GM19035 (cell line): ENCODE measurements at regions not wholly inside any gene's neighbourhood (a gene's known extent, or its start where the extent isn't known, plus 50 kb on each side); places are given as distances from the start of the nearest gene placed in this dataset.
"Not testable (repeated sequence)": the region's sequence is repeated elsewhere in the genome, so short reads cannot be mapped to it uniquely, and the experiment has no call there.

Experiments
- ATAC-seq: cut with Tn5 transposase; IDR thresholded peaks from one replicate; pipeline ENCODE4 v1.9.1; 2021; ENCODE audit not compliant: unreplicated experiment

DNA sequence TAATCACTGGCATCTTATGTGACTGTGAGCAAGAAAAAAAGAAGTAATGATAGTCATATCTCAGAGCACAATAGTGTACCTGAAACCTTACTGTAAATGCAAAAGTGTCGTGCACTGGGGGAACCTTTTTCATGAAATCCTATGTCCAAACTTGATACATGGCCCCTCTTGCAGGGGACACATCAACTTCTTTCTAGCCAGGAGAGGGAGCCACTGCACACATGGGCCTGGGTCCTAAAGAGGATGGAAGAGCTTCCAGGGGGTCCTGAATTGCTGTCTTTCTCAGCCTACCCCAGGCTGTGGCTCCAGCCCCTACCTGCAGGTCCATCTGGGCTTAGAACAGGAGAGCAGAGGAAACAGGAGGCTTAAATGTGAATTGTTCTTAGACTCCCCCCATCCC lies 165.7 kb downstream of the SOD2 start:
- ATAC-seq: no peak

DNA sequence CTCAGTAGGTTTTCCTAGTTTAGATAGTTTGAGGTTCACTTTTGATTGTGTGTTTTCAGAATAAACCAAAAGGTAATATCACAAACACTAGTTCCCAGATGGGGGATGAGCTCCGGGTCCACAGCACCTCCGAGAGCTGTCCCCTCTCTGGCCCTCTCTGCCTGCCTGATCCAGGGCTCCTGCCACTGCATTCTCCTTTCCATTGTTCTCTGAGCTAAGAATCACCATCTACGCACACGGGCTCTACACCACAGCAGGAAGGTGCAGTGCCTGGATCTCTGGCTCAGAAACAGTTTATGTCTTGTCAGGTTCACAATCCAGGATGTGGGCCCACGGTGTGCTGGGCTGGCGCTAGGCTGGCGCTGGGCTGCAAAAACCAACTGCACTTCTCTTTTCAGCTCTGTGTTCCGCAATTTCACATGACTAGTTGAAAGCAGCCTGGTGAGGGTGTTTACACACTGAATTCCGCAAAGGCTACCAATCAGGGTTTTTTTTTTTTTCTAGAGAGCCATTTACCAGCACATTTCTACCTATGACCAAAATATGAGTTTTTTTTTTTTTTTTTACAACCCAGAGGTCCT lies 167.5 kb downstream of the SOD2 start:
- ATAC-seq: no peak

DNA sequence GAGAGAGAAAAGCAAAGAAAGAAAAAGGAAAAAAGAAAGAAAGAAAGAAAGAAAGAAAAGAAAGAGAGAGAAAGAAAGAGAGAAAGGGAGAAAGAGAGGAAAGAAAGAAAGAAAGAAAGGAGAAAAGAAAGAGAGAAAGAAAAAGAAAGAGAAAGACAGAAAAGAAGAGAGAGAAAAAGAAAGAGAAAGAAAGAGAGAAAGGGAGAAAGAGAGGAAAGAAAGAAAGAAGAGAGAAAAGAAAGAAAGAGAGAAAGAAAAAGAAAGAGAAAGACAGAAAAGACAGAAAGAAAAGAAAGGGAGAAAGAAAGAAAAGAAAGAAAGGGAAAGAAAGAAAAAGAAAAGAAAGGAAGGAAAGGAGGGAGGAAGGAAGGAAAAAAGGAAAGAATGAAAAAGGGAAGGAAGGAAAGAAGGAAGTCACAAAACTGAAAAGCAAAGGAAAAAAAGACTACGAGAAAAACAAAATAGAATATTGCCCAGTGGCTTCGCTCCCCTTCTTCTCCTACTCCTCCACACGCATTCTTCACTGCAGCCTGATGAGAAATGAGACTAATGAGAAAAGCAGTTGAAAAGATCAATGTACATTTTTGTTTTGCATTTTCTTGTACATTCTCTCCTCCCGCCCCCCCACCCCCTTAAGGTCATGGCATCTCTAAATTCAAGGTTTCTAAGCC lies 170.0 kb downstream of the SOD2 start:
- ATAC-seq: no peak

DNA sequence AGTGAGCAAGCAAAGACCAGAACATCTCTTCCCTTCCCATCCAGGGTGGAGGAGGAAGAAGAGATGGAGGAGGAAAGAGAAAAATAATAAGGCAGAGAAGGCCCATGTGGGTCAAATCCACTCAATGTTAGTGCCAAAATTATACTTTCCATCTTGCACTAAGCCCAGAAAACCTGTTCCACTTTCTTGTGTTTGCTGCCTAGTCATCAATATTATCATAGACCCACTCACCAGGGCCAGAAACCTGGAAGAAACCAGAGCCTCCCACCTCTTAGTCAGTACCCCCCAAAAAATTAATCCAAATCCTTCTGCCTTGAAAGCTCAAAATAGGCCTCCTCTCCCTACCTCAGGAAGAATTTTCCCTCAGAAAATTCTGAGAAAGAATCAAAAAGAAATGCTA lies 171.1 kb downstream of the SOD2 start:
- no peak for ATAC-seq

DNA sequence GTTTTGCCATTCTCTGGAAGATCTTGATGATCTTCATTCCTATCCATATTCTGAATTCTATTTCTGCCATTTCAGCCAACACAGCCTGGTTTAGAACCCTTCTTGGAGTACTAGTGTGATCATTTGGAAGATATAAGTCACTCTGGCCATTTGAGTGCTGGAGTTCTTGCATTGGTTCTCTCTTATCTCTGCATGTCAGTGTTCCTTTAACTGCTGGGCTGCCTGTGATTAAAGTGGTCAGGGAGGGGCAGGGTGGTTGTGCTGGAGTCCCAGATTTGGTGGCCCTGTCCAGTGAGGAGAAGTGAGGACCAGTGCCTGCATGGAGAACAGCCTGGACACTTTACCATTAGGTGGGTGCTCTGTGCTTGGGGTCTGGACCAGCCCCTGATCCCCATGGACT lies 173.0 kb downstream of the SOD2 start:
- ATAC-seq: no peak

DNA sequence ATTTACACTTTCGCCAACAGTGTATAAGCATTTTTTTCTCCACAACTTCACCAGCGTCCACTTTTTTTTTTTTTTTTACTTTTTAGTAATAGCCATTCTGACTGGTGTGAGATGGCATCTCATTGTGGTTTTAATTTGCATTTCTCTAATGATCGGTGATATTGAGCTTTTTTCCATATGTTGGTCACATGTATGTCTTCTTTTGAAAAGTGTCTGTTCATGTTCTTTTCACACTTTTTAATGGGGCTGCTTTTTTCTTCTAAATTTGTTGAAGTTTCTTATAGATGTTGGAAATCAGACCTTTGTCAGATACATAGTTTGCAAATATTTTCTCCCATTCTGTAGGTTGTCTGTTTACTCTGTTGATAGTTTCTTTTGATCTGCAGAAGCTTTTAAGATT lies 177.2 kb downstream of the SOD2 start:
- not testable (repeated sequence) for ATAC-seq

DNA sequence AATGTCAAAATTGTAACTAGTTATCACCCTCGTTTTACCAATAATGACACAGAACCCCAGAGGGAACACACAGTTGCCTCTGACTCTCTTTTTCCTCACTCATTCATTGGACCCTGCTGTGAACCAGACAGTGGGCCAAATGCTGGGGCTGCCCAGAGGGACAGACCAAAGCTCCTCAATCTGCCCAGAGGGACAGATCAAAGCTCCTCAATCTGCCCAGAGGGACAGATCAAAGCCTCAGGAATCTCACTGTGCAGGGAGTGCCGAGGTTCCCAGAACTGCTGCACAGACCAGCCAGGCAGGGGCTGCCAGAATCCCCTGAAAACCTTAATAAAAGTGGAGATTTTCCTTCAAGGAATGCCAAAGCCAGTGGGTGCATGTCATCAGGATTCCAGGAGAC lies 179.1 kb downstream of the SOD2 start:
- ATAC-seq: no peak

DNA sequence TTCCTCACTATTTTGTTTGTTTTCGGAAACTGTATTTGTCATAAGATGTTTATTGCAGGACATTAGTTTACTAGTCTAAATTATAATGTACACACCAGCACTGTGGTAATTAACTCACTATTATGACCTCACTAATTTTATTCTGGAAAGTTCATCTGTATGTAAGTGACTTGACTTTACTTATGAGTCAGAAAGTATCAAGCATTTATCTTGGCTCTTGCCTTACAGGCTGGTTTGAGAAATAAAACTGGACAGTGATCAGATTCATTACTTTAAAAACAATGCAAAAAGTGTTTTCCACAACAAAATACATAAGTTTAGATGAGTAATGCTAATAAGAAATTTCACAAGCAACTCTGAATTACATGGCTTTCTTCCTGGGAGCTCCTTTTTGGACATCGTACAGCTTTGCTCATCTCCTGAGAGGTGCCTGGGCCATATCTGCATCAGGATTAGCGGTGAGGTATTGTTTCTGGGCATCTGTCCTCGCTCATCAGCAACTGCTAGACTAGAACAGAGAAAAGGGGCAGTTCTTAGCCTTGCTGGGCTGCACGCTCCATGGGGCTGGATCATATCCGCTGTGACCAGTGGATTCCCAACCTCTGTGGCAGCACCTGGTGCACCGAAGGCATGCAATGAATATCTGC lies 179.8 kb downstream of the SOD2 start:
- ATAC-seq: no peak

DNA sequence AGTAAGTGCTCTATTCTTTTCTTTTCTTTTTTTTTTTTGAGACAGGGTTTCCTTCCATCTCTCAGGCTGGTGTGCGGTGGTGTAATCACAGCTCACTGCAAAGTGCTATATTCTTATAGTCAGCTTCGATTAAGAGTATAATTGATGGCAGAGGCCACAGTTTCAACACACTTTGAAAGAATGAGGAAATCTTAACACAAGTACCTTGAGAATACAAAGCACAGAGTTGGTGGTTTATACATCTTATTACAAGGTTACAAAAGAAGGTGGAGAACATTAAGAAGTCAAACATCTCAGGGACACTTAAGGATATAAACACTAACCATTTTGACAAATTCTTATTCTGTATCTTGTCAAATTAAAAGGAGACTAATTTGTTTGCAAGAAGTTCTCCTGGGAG lies 180.5 kb downstream of the SOD2 start:
- ATAC-seq: no peak

DNA sequence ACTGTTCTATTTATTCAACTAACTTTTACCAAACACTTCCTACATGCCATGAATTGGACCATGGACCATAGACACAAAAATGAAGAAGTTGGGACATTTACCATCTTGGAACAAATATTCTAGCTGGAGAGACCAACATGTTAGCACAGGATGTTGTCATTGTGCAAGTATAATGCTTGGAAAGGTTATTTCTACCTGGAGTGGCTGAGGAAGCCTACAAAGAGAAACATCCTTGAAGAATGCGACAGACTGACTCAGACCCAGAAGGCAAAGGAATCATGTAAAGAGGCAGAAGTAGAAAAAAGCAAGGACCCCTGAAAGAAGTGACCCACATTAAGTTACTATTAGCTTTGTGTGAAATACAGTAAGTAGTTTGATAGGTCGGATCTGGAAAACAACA lies 180.9 kb downstream of the SOD2 start:
- no peak for ATAC-seq

DNA sequence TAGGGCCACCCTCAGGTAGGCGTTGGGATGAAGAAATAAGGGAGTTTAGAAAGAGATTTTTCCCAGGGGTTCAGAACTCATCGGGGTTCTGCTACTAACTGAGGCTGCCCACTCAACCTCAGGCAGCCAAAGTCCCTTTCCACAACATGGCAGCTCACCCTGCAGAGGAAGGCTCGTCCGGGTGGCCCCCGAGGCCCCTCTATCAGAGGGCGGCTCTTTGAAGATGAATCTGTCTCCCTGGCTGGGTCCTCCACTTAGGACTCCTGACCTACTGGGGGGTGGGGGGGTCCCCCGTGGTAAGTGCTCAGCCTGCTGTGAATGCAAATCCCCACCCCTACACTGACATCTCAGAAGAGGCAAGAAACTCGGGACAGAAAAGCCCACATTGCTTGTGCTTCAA lies 182.9 kb downstream of the SOD2 start:
- no peak for ATAC-seq

DNA sequence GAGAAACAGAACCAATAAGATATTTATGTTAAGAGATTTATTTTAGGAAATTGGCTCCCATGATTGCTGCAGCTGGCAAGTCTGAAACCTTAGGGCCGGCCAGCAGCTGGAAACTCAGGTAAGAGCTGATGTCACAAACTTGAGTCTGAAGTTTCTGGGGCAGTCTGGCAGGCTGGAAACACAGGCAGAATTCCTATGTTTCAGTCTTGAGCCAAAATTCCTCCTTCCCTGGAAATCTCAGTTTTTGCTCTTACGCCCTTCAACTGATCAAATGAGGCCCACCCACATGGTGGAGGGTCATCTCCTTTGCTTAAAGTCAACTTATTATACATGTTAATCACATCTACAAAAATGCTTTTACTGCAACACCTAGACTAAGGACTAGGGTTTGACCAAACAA lies 184.1 kb downstream of the SOD2 start:
- no peak for ATAC-seq

DNA sequence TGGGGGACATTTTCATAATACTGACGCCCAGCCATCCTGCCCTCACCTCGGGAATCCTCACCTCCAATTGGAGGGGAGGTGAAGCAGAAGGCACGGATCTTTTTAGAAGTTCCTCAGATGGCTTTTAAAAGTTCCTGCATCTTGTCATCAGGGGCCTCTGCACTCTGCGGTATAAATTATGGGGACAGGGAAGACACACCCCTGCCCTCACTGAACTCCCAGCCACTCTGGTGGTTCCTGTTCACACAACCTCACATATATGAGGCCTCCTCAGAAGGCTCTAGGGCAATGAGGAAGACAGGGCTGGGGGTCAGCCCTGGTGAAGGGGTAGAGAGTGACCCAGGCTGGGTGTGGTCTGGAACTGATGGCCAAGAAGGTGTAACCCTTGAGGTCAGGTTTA lies 187.0 kb downstream of the SOD2 start:
- ATAC-seq: no peak

DNA sequence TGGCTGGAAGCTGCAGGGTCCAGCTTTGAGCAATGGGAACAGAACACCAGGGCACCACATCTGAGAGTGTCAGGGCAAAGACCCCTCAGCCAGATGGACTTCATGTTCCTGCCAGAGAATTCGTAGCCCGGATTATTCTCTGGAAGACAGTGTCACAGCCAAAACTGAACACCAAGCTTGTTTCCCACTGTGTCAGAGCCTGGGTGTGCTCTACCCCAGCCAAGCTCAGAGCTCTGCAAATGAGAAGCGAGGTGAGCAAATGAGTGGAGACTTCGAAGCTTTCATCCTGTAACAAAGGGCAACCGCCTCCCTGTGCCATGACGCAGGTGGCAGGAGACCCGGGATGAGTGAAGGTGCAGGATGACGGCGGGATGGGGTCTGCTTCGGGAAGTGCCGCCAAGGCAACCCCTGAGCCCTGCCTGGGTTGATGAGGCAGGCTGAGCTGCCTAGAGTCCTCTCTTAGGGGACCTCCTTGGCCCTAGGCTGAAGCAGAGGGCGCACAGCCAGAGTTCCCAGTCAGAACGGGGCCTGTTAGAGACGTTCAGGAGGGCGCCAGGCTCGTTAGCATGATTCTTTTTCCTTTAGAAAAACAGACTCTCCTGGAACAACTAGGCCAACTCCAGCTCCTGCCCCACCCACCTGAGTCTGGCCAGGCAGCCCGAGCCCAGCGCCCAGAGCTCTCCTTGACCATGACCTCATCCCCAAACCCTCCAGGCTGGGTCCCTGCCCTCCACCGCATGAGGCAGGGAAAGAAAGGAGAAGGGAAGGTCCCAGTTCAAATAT lies 187.7 kb downstream of the SOD2 start:
- no peak for ATAC-seq

DNA sequence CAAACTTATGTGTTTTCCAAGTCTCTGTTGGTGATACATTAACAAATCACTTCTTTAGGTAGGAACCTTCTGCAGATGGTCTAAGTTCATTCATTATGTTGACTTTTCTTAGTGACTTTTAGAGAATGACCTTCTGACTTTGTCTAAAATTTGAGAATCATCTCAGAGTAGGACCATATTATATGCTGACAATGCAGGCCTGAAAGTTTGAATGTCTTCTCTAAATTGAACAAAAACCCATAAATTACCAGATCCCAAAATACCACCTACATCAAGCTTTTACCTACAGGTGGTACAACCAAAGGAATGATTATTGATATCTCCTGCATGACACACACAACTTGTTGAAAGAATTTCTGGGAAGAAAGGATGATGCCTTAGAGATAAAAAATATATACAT lies 191.5 kb downstream of the SOD2 start:
- ATAC-seq: no peak

DNA sequence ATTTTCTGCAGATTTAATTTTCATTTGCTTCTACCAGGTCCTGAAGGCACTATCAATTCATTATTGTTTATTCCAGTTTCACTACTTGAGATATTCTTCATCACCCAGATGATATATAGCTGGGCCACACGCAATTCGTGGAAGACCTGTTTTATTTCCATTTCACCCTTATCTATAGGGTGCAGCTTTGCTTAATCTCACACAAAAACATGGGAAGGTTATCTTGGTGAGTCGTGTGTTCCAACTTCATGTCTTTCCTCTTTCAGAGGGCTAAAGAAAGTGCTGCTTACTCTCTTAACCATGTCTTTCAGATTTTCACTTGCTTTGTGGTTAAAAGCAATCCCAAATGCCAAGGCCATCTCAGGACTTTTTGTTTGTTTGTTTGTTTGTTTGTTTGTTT lies 194.0 kb downstream of the SOD2 start:
- ATAC-seq: no peak

DNA sequence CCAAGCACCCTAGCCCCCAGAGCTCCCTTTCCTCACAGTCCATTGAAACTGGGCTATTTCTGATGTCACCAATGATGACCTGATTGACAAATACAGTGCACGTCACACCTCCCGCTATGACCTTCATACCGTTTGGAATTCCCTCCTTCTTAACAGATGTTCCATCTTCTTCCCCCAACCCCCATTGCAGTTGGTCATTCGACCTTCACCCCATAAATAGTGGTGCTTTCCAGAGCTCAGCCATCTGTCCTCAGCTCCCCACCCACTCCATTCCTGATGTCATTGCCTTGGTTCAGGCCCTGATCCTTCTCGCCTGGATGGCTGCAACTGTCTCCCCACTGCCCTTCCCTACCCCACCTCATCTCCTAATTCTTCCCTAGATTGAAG lies 198.5 kb downstream of the SOD2 start:
- no peak for ATAC-seq

DNA sequence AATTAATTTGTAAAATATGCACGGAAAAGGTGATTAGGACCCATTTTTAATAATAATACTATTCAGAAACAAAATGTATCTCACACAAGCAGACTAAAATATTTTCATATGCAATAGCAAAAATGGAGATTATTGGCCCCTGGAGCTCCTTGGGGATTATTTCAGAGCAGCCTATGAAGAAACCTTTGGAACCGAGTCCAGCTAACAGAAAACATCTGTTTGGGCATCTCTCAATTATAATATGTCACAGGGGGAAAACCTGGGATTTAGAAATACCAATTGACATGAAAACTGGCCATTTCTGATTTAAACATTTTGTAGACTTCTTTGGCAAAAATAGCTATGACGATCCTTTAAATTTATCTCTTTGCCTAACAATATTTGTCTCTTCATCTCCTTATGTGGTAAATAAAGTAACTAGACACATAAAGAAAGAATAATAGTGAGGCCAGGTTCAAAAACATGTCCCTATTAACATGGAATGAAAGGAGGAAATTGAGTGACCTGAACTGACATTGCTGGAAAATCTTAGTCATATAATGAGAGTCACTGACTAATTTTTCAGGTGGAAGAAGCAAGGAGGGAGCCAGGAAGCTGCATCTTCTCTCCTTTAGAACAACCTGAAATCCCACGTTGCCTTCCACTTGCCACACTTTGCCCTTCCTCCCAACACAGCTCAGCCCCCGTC lies 199.0 kb downstream of the SOD2 start:
- ATAC-seq: no peak

DNA sequence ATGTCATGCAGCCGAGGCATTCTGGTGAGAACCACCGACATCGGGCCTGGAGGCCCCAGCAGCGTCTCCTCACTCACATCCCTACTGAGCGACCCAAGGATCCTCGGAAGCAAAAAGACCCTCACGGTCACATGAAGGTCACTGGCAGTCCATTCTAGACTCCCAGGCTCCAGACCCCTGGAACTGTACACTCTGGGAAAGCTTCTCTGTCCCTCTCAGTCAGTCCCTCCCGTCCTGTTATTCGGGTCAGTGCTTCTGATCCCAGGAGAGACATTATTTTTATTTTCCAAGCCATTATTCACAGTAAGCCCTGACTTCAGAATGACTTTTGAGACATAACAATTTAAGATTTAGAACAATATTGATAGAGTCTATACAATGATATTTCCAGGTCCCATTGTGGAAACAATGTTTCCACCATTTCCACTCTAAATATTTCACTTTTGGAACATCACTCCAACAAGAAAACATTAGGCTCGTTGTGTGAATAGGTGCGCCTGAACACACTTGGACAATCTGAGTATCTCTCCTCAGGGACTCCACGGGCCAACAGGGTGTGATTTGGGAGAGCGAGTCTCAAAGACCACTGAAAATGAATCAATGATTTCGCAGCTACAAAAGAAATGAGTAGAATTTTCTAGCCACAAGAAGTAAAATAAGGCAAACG lies 199.7 kb downstream of the SOD2 start:
- ATAC-seq: no peak

DNA sequence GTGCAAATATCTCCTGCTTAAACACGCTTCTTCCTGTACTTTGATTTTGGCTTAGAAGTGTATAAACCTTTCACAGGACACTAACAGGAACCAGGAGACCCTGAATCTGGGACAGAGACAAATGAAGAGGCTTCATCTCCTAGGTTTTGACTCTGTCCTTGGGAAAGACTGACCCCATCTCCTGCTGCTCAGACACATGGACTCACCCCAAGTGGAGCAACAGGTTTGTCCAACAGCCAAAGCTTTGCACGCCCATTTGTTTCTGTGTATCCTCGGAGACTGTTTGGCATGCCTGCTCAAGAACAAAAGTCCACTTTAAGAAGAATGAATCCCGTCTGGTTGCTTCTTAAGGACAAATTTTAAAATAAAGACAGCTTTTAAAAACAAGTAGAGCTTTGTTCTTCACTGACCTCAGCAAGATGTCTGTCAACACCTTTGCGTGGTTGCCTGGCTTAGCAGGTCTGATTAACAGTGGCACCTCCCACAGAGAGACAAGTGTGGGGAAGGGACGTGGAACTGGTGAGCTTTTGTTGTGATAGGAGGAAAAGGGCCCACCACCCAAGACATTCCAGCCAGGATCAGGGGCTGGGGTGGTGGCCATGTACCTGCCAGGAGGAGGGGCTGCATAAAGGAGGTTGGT lies 202.6 kb downstream of the SOD2 start:
- ATAC-seq: no peak
